Activated naive CD8-positive, alpha-beta T cell treated with anti-CD3 and anti-CD28 coated beads, Interleukin-2, amount 10 ng/mL, durations not matched to agents 7 days and 5 days (primary cell): ENCODE measurements at regions not wholly inside any gene's neighbourhood (a gene's known extent, or its start where the extent isn't known, plus 50 kb on each side); places are given as distances from the start of the nearest gene placed in this dataset.

Experiments
- ATAC-seq: fragments of 150-1000 bp; cut with Tn5 transposase; one replicate; pipeline ENCODE4 v1.10.0; 2021; ENCODE audit warnings: low read depth, moderate library complexity
- POLR2A ChIA-PET: fragments of 350-600 bp; sonication (Branson Sonifier 250); formaldehyde crosslinking; loops from one replicate; lab custom pipeline; 2021; ENCODE audit warnings: antibody characterized with exemption; lab: Charles Lee
- DNase-seq: peaks from one replicate; pipeline ENCODE4 v3.0.0; 2021
- H3K27ac Mint-ChIP-seq: one replicate; pipeline ENCODE4 v1.8.0; 2022; ENCODE audit warnings: mild to moderate bottlenecking, mixed read lengths
- H3K27me3 Mint-ChIP-seq: one replicate; pipeline ENCODE4 v1.8.0; 2022; ENCODE audit warnings: mild to moderate bottlenecking, moderate library complexity, mixed read lengths
- H3K36me3 Mint-ChIP-seq: one replicate; pipeline ENCODE4 v1.8.0; 2021; ENCODE audit warnings: mild to moderate bottlenecking, mixed read lengths
- H3K4me1 Mint-ChIP-seq: one replicate; pipeline ENCODE4 v1.8.0; 2021; ENCODE audit warnings: mixed read lengths
- H3K4me3 Mint-ChIP-seq: one replicate; pipeline ENCODE4 v1.8.0; 2022; ENCODE audit warnings: mild to moderate bottlenecking, moderate library complexity, mixed read lengths
- H3K9me3 Mint-ChIP-seq: one replicate; pipeline ENCODE4 v1.8.0; 2021; ENCODE audit warnings: mixed read lengths

GRCh38 chr19:30637926-30638325 is 265.7 kb downstream of the ZNF536 start:
- Mint-ChIP-seq H3K27ac (no peak overlapping the region), H3K36me3 (no peaks in the 10 kb centered on the region), H3K4me1 (no peaks in the 10 kb centered on the region), H3K4me3 (no peak overlapping the region), H3K9me3 (no peaks in the 10 kb centered on the region), H3K27me3 (no peaks in the 10 kb centered on the region)
- no peak for DNase-seq
- ATAC-seq = no peak
- POLR2A ChIA-PET = no interaction called here

DNA sequence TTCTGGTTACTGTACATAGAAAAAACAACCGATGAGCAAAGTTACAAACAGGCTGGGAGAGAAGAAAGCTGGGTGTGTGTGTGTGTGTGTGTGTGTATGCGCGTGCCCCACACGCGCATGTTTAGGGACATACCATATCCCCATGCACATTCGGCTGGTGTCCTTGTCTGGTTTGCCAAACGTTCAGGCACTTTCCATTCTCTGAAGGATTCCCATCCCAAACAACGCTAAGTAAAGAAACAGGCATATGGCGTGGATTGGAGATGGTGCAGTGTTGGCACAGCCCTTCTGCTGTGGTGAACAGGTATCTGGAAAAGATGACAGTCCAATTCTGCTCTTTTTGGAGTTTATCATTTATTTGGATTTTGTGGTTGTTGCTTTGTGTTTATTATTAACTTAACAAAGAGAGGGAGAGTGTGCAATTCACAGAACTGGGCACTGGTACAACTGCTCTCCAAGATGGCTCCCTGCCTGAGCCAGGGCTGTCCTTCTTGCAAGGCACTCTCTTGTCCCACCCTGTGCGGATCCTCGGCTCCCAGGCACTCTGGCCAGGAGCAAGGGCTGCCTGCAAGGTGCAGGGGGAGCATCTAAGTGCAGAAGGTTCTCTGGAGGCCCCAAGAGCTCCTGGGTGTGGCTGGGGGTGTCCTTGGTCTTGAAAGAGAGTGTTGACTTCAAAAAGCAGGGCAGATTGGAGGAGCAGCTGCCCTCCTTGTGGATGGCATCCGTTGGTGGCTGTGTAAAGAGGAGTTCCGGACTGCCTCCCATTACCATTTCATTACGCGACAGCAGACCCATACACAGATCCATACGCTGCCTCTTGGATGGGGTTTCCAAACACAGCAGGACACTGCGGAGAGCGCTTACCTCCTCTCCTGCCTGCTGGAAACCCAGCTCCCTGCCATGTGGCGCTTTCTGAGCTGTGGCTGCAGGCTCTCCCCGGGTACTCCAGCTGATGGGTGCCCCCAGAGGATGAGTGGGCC is 263.1 kb downstream of the ZNF536 start:
- Mint-ChIP-seq H3K36me3 (no peaks in the 10 kb centered on the region), H3K9me3 (no peaks in the 10 kb centered on the region), H3K4me1 (no peaks in the 10 kb centered on the region), H3K4me3 (no peak overlapping the region), H3K27ac (no peak overlapping the region), H3K27me3 (no peaks in the 10 kb centered on the region)
- DNase-seq (no peak), ATAC-seq (no peak)
- POLR2A ChIA-PET = no interaction called here

DNA sequence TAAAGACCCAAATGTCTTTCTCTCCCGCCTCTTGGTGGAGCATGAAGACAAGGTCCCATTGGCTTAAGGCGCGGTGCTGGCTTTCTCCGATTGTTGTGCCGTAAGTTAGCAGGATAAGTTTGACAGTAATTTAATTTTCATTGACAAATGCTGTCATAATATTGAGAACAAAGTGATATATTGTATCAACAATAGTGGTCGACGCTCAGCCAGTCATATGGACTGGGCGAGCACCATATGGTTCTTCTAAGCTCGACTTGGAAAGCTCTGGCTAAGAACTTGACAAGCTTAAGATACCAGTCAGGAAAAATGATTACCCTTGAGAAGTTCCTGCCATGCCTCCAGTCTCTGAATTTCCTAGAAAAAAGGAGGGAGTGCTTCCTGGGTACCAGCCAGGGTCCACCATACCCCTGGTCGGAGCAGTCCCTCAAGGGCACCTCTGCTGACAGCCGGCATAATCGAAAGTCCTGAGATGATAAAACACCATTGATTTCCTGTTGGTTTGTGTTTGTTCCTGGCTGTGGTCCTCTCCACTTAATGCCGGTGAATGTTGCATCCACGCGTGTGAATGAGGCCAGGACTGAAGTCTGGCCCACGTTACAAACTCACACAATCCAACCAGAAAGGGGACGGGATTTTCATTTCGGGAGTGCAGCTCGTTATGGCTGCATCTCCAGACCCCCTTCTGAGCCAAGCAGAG is 262.1 kb downstream of the ZNF536 start:
- Mint-ChIP-seq H3K4me1 (no peaks in the 10 kb centered on the region), H3K4me3 (no peak overlapping the region), H3K36me3 (no peaks in the 10 kb centered on the region), H3K27me3 (no peaks in the 10 kb centered on the region), H3K9me3 (no peaks in the 10 kb centered on the region), H3K27ac (no peak overlapping the region)
- POLR2A ChIA-PET = no interaction called here
- DNase-seq = no peak
- no peak for ATAC-seq

- no peaks in the 10 kb centered on the region for H3K27me3 Mint-ChIP-seq
- POLR2A ChIA-PET = no interaction called here
Observed at GRCh38 chr19:30631033-30631370, 258.8 kb downstream of the ZNF536 start.

DNA sequence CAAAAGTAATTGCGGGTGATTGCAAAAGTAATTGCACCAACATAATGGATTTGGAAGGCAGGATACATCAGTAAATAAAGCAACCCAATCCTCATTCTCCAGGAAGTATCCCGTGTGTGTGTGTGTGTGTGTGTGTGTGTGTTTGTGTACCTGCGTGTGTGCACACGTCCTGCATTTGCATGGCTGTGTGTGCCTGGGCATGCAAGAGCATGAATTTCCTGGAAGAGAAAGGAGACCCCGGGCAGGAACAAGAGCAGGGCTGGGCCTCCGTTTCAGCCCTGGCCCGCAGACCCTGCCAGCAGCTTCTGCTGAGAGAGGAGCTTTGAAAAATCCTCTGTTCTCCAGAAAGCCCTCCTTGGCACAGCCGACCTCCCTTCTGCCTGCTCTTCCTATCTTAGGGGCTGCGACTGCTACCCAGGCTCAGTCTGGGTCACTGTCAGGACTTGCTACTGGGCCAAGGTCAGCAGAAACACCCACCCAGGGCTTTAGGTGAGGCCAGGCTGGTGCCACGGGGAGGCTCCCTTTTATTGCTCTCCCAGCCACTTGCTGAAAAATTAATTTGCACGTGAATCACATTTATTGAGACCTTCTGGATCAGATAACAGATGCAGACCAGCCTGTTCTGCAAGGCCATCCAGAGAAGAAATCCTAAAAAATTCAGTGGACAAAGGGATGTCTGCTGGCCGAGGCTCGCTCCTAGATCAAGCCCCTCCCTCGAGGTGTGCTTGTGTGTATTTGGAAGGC is 258.3 kb downstream of the ZNF536 start:
- POLR2A ChIA-PET = no interaction called here
- no peaks in the 10 kb centered on the region for H3K9me3 Mint-ChIP-seq
- H3K27ac Mint-ChIP-seq = no peak overlapping the region
- no peaks in the 10 kb centered on the region for H3K4me1 Mint-ChIP-seq
- DNase-seq = no peak
- H3K36me3 Mint-ChIP-seq = no peaks in the 10 kb centered on the region
- no peak overlapping the region for H3K4me3 Mint-ChIP-seq
- H3K27me3 Mint-ChIP-seq = no peaks in the 10 kb centered on the region
- no peak for ATAC-seq

More at GRCh38 chr19:30631033-30631370, 258.8 kb downstream of the ZNF536 start:
- ATAC-seq (no peak), DNase-seq (no peak)
- H3K27ac Mint-ChIP-seq = no peak overlapping the region
- no peak overlapping the region for H3K4me3 Mint-ChIP-seq
- no peaks in the 10 kb centered on the region for H3K9me3 Mint-ChIP-seq
- H3K4me1 Mint-ChIP-seq = no peaks in the 10 kb centered on the region
- no peaks in the 10 kb centered on the region for H3K36me3 Mint-ChIP-seq

DNA sequence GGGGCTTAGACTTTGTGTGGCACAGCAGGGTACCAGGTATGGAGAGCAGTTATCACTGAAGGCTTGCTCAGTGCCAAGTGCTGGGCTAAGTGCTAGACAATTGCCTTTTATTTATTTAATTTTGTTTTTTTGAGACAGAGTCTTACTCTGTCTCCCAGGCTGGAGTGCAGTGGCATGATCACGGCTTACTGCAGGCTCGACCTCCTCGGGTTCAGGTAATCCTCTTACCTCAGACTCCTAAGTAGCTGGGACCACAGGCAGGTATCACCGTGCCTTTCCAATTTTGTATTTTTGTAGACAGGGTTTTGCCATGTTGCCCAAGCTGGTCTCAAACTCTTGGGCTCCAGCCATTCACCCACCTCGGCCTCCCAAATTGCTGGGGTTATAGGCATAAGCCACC is 256.9 kb downstream of the ZNF536 start:
- POLR2A ChIA-PET = no interaction called here
- H3K36me3 Mint-ChIP-seq = no peaks in the 10 kb centered on the region
- no peaks in the 10 kb centered on the region for H3K27me3 Mint-ChIP-seq
- no peaks in the 10 kb centered on the region for H3K9me3 Mint-ChIP-seq
- no peak overlapping the region for H3K27ac Mint-ChIP-seq
- H3K4me1 Mint-ChIP-seq = no peaks in the 10 kb centered on the region
- DNase-seq = no peak
- H3K4me3 Mint-ChIP-seq = no peak overlapping the region
- ATAC-seq = no peak

DNA sequence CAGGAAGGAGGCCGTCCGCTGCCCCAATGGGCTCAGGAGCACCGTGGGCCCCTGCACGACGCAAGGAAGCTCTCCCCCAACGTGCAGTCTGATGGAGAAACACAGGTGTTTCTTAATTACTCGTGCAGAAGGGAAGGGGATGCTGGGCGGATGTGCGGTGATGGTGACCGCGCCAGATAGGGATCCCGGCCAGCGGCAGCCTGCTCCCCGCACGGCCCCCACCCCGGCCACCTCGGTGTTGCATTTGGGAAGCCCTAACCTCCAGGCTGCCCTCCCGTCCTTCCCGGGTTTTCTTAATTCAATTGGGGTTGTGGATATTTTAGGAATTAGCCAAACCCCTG is 254.4 kb downstream of the ZNF536 start:
- H3K9me3 Mint-ChIP-seq = peaks cover 2% of the 10 kb centered on the region
- DNase-seq (no peak), ATAC-seq (no peak)
- no peaks in the 10 kb centered on the region for H3K4me1 Mint-ChIP-seq
- H3K27me3 Mint-ChIP-seq = no peaks in the 10 kb centered on the region
- no peak overlapping the region for H3K4me3 Mint-ChIP-seq
- H3K27ac Mint-ChIP-seq = no peak overlapping the region
- H3K36me3 Mint-ChIP-seq = no peaks in the 10 kb centered on the region
- POLR2A ChIA-PET = no interaction called here

DNA sequence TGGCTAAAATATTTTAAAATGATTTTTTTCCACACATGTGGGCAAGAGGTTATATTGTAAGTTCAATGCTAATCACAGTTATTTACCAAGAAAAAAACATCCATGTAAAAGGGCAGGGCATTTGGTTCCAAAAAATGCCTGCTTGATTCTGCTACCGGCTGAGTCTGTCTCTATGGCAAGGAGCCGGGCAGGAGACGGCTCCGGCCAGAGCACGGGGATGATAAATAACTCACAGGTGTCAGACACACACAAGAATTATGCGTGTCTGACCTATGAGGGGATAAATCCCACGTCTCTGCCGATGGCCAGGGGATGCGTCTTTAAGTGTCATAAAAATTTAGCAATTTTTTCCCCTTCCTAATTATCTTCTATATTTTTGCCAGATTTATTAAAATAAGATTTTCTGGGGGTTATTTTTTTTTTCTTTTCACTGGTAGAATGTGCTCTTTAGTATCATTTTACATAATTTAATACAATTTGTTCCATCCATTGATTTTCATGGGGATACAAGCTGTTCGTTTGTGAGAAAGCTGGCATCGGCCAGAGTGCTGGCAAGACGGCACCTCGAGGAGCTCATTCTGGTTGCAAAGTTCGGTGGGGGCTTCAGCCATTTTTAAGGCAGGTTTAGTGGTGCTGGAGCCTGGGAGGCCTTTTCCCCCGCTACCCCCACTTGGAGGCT is 253.9 kb downstream of the ZNF536 start:
- H3K27ac Mint-ChIP-seq = no peak overlapping the region
- ATAC-seq (no peak), DNase-seq (no peak)
- H3K36me3 Mint-ChIP-seq = no peaks in the 10 kb centered on the region
- H3K9me3 Mint-ChIP-seq = peaks cover 2% of the 10 kb centered on the region
- no peaks in the 10 kb centered on the region for H3K27me3 Mint-ChIP-seq
- H3K4me1 Mint-ChIP-seq = no peaks in the 10 kb centered on the region
- no peak overlapping the region for H3K4me3 Mint-ChIP-seq
- POLR2A ChIA-PET = no interaction called here

- DNase-seq = no peak
- Mint-ChIP-seq H3K4me1 (no peaks in the 10 kb centered on the region), H3K4me3 (no peak overlapping the region)
Observed at GRCh38 chr19:30622276-30622675, 250.1 kb downstream of the ZNF536 start.

DNA sequence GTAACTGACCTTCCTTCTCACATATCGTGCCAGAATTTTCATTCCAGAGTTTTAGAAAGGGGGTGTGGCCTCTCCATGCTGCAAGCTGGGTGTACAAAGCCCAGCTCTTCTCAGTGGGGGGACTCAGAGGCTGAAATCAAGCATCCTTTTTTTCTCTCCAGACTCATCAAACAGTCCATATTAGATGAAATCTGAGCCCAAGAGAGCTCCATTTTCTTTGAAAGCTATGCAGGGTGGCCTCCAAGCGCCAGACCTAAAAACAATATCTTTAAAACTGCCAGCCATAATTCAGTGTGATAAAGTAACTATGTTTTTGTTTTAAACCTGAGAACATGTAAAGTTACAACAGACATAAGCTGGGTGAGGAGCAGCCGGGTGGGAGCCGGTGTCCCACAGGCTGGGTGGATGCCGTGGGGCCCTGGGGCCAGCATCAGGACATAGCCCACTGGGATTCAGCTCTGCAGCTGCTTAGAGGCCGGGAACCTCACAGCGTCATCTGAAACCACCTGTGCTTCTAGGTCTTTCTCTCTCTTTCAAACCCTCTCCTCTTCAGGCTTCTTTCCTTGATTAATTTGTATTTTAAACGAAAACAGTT is 249.2 kb downstream of the ZNF536 start:
- Mint-ChIP-seq H3K9me3 (peaks cover 2% of the 10 kb centered on the region), H3K4me1 (no peaks in the 10 kb centered on the region)
- DNase-seq = no peak

More at GRCh38 chr19:30622276-30622675, 250.1 kb downstream of the ZNF536 start:
- Mint-ChIP-seq H3K36me3 (no peaks in the 10 kb centered on the region), H3K9me3 (peaks cover 2% of the 10 kb centered on the region), H3K27ac (no peak overlapping the region), H3K27me3 (no peaks in the 10 kb centered on the region)
- POLR2A ChIA-PET = no interaction called here
- ATAC-seq = no peak

GRCh38 chr19:30620354-30620753 is 248.2 kb downstream of the ZNF536 start:
- no peaks in the 10 kb centered on the region for H3K27me3 Mint-ChIP-seq
- no peak overlapping the region for H3K27ac Mint-ChIP-seq
- H3K4me1 Mint-ChIP-seq = no peaks in the 10 kb centered on the region
- ATAC-seq = no peak
- H3K36me3 Mint-ChIP-seq = no peaks in the 10 kb centered on the region
- H3K4me3 Mint-ChIP-seq = no peak overlapping the region
- DNase-seq = no peak
- H3K9me3 Mint-ChIP-seq = peaks cover 2% of the 10 kb centered on the region
- POLR2A ChIA-PET = no interaction called here

More for the DNA sequence above, 249.2 kb downstream of the ZNF536 start:
- H3K4me3 Mint-ChIP-seq = no peak overlapping the region
- POLR2A ChIA-PET = no interaction called here
- no peaks in the 10 kb centered on the region for H3K27me3 Mint-ChIP-seq
- H3K27ac Mint-ChIP-seq = no peak overlapping the region
- ATAC-seq = no peak
- H3K36me3 Mint-ChIP-seq = no peaks in the 10 kb centered on the region

DNA sequence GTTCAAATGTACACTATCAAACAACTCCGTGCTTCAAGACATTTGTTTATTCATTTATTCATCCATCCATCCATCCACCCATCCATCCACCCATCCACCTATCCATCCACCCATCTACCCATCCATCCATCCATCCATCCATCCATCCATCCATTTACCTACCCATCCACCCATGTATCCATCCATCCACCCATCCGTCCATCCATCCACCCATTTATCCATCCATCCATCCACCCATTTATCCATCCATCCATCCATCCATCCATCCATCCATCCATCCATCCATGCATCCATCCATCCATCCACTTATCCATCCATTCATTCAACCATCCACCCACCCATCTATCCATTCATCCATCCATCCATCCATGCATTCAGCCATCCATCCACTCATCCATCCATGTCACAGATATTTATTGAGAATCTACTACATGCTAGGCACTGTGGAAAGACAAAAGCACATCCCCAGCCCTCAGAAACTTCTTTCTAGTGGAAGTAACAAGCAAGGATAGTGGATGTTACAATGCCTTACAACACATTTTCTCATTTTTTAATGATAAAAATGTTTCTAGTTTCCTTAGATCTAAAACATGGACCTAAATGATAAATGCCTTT is 237.6 kb downstream of the ZNF536 start:
- POLR2A ChIA-PET = no interaction called here
- no peaks in the 10 kb centered on the region for H3K27me3 Mint-ChIP-seq
- DNase-seq = no peak
- peaks cover 2% of the 10 kb centered on the region for H3K9me3 Mint-ChIP-seq
- H3K36me3 Mint-ChIP-seq = no peaks in the 10 kb centered on the region
- no peak for ATAC-seq
- no peak overlapping the region for H3K27ac Mint-ChIP-seq
- no peak overlapping the region for H3K4me3 Mint-ChIP-seq
- no peaks in the 10 kb centered on the region for H3K4me1 Mint-ChIP-seq
